ENCODE measurements at regions not wholly inside any gene's neighbourhood (a gene's known extent, or its start where the extent isn't known, plus 50 kb on each side); places are given as distances from the start of the nearest gene placed in this dataset.

DNA sequence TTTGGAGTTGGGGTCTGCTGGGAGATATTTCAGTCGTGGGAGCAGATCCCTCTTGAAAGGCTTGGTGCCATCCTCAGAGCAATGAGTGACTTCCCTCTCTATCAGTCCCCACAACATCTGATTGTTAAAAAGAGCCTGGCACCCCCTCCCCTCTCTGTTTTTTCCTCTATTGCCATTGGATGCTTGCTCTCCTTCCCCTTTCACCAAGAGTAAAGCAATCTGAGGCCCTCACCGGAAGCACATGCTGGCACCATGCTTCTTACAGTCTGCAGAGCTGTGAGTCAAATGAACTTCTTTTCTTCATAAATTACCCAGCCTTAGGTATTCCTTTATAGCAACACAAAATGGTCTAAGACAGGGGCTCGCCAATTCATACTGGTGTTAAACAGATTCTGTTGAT is 99.1 kb upstream of the CCND2 start:
- H2AFZ ChIP-seq, result no peak overlapping the region
- TF ChIP-seq EZH2phosphoT487 (IDR thresholded peaks at IDR 0.05; ENCODE audit: insufficient read depth, low read depth), result no peak
- no peak for TF ChIP-seq EZH2 (IDR thresholded peaks at IDR 0.05; ENCODE audit: insufficient read depth, poor library complexity, severe bottlenecking)
- H3K36me3 ChIP-seq (ENCODE audit: low read depth), result no peaks in the 10 kb centered on the region
- H3K4me2 ChIP-seq (ENCODE audit: unreplicated experiment), result no peak overlapping the region
- in situ Hi-C loops (cut with MboI), result no loop called here
- H3K9me3 ChIP-seq (ENCODE audit: low read depth), result no peaks in the 10 kb centered on the region
- no peaks in the 10 kb centered on the region for H3K4me1 ChIP-seq (ENCODE audit: insufficient read depth)
- no peak overlapping the region for H3K9ac ChIP-seq
- H3K9me2 ChIP-seq (ENCODE audit: insufficient read depth), result no peaks in the 10 kb centered on the region
- H3K79me2 ChIP-seq (ENCODE audit: insufficient read depth), result no peaks in the 10 kb centered on the region
- WGBS, 2 experiments (ENCODE audit: low coverage in 1 of 2, low lambda C conversion rate in 2 of 2, missing lambda C conversion rate in 2 of 2), result 33 to 36% methylated on average over 3 of the region's 3 CpGs
- H3K27me3 ChIP-seq (replicated peaks; ENCODE audit: insufficient read depth), result no peaks in the 10 kb centered on the region
- no peak overlapping the region for H3K27ac ChIP-seq
- no peak overlapping the region for H3K4me3 ChIP-seq
- H4K20me1 ChIP-seq (ENCODE audit: insufficient read depth), result no peaks in the 10 kb centered on the region
- no peaks in the 10 kb centered on the region for H3F3A ChIP-seq (ENCODE audit: insufficient read depth)
- no peak for DNase-seq

DNA sequence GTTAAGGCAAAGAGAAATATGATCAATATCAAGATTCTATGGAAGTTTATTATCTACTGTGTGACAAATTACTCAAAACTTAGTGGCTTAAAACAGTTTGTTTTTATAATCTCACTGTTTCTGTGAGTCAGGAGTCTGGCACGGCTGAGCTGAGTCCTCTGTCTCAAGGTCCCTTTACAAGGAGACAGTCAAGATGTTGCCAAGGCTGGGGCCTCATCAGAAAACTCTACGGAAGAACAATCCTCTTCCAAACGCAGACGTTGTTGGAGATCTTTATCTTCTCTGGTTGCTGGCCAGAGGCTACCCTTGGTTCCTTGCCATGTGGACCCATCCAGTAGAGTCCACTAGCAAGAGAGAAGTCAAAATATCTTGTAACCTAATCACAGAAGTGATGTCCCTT is 100.6 kb upstream of the CCND2 start:
- TF ChIP-seq EZH2 (IDR thresholded peaks at IDR 0.05; ENCODE audit: insufficient read depth, poor library complexity, severe bottlenecking) (no peak), EZH2phosphoT487 (IDR thresholded peaks at IDR 0.05; ENCODE audit: insufficient read depth, low read depth) (no peak)

DNA sequence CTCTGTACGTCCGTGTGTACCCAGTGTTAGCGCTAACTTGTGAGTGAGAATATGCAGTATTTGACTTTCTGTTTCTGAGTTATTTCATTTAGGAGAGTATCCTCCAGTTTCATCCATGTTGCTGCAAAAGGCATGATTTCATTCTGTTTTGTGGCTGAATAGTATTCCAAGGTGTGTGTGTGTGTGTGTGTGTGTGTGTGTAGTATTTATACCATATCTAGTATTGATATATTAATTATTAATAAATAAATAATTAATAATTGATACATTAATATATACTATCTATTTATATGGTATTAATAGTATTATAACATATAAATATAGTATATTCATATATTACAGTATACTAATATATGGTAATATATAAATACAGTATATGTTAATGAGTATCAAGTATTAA is 101.8 kb upstream of the CCND2 start:
- H2AFZ ChIP-seq, result no peak overlapping the region
- H3K9ac ChIP-seq, result no peak overlapping the region
- no peaks in the 10 kb centered on the region for H3K79me2 ChIP-seq (ENCODE audit: insufficient read depth)
- H3K4me1 ChIP-seq (ENCODE audit: insufficient read depth), result no peaks in the 10 kb centered on the region
- no peaks in the 10 kb centered on the region for H3K9me3 ChIP-seq (ENCODE audit: low read depth)
- no peaks in the 10 kb centered on the region for H3F3A ChIP-seq (ENCODE audit: insufficient read depth)
- no peaks in the 10 kb centered on the region for H3K36me3 ChIP-seq (ENCODE audit: low read depth)
- no peaks in the 10 kb centered on the region for H3K9me2 ChIP-seq (ENCODE audit: insufficient read depth)
- no peaks in the 10 kb centered on the region for H4K20me1 ChIP-seq (ENCODE audit: insufficient read depth)
- no peak overlapping the region for H3K4me2 ChIP-seq (ENCODE audit: unreplicated experiment)
- TF ChIP-seq EZH2 (IDR thresholded peaks at IDR 0.05; ENCODE audit: insufficient read depth, poor library complexity, severe bottlenecking) (no peak), EZH2phosphoT487 (IDR thresholded peaks at IDR 0.05; ENCODE audit: insufficient read depth, low read depth) (no peak)
- 57 to 74% methylated on average over 3 of the region's 3 CpGs for whole genome bisulfite sequencing, 2 experiments (ENCODE audit: low coverage in 1 of 2, low lambda C conversion rate in 2 of 2, missing lambda C conversion rate in 2 of 2)
- H3K27ac ChIP-seq, result no peak overlapping the region
- no peak for DNase-seq
- no peak overlapping the region for H3K4me3 ChIP-seq
- in situ Hi-C loops (cut with MboI), result no loop called here
- no peaks in the 10 kb centered on the region for H3K27me3 ChIP-seq (replicated peaks; ENCODE audit: insufficient read depth)

More for the DNA sequence above, 100.6 kb upstream of the CCND2 start:
- 17 to 27% methylated on average over 4 of the region's 4 CpGs for WGBS, 2 experiments (ENCODE audit: low coverage in 1 of 2, low lambda C conversion rate in 2 of 2, missing lambda C conversion rate in 2 of 2)
- H2AFZ ChIP-seq, result no peak overlapping the region
- no peak overlapping the region for H3K4me3 ChIP-seq
- no peaks in the 10 kb centered on the region for H3K36me3 ChIP-seq (ENCODE audit: low read depth)
- no peak overlapping the region for H3K9ac ChIP-seq
- peak; percentile 14 for DNase-seq
- H3K4me1 ChIP-seq (ENCODE audit: insufficient read depth), result no peaks in the 10 kb centered on the region
- no peaks in the 10 kb centered on the region for H3K9me2 ChIP-seq (ENCODE audit: insufficient read depth)
- no peaks in the 10 kb centered on the region for H3K79me2 ChIP-seq (ENCODE audit: insufficient read depth)
- H4K20me1 ChIP-seq (ENCODE audit: insufficient read depth), result no peaks in the 10 kb centered on the region
- in situ Hi-C loops (cut with MboI), result no loop called here
- no peaks in the 10 kb centered on the region for H3K9me3 ChIP-seq (ENCODE audit: low read depth)
- no peak overlapping the region for H3K27ac ChIP-seq
- H3K4me2 ChIP-seq (ENCODE audit: unreplicated experiment), result no peak overlapping the region
- H3F3A ChIP-seq (ENCODE audit: insufficient read depth), result no peaks in the 10 kb centered on the region
- no peaks in the 10 kb centered on the region for H3K27me3 ChIP-seq (replicated peaks; ENCODE audit: insufficient read depth)

DNA sequence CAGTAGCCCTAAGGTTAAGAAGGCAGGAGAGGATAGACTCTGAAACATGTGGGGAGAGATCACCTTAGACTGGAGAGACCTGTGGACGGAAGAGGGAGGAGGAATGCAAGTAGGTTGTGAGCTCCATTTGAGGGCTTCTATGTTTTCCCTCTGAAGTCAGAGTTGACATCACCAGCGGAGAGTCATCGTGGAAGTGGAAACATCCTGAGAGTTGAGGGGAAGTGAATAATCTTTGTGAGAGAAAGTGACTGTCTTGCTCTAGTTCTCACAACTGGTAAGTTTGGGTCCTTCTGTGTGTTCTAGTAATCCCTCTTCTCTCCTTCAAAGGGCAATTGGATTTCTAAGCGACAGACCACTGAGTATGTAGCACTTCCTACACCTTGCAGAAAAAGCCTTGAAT is 103.6 kb upstream of the CCND2 start:
- H3K9me2 ChIP-seq (ENCODE audit: insufficient read depth), result no peaks in the 10 kb centered on the region
- no peak overlapping the region for H3K27ac ChIP-seq
- H3K79me2 ChIP-seq (ENCODE audit: insufficient read depth), result no peaks in the 10 kb centered on the region
- H2AFZ ChIP-seq, result no peak overlapping the region
- no peaks in the 10 kb centered on the region for H3F3A ChIP-seq (ENCODE audit: insufficient read depth)
- no peak overlapping the region for H3K4me3 ChIP-seq
- no peak overlapping the region for H3K9ac ChIP-seq
- TF ChIP-seq EZH2phosphoT487 (IDR thresholded peaks at IDR 0.05; ENCODE audit: insufficient read depth, low read depth), result no peak
- TF ChIP-seq EZH2 (IDR thresholded peaks at IDR 0.05; ENCODE audit: insufficient read depth, poor library complexity, severe bottlenecking), result no peak
- H3K4me2 ChIP-seq (ENCODE audit: unreplicated experiment), result no peak overlapping the region
- in situ Hi-C loops (cut with MboI), result no loop called here
- no peaks in the 10 kb centered on the region for H3K27me3 ChIP-seq (replicated peaks; ENCODE audit: insufficient read depth)
- H3K9me3 ChIP-seq (ENCODE audit: low read depth), result no peaks in the 10 kb centered on the region
- no peak for DNase-seq
- no peaks in the 10 kb centered on the region for H3K36me3 ChIP-seq (ENCODE audit: low read depth)
- H4K20me1 ChIP-seq (ENCODE audit: insufficient read depth), result no peaks in the 10 kb centered on the region
- WGBS, 2 experiments (ENCODE audit: low coverage in 1 of 2, low lambda C conversion rate in 2 of 2, missing lambda C conversion rate in 2 of 2), result 59 to 66% methylated on average over 4 of the region's 4 CpGs
- no peaks in the 10 kb centered on the region for H3K4me1 ChIP-seq (ENCODE audit: insufficient read depth)

DNA sequence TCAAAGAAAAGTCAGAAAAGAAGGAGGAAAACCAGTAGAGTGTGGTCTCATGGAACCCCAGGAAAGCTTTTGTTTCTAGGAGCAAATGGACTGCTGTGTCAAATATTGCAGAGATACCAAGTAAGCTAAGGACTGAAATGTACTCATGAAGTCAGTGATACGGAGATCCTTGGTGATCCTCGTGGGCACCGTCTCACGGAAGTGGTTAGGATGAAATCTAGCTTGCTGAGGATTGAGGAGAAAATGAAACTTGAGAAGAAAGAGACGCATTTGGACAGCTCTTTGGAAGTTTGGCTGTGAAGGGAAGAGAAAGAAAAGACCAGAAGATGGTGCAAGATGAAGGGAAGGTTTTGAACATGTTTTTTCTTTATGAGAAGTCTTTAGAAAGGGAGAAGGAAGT is 104.0 kb upstream of the CCND2 start:
- Histone ChIP-seq H2AFZ (no peak overlapping the region), H3K27ac (no peak overlapping the region), H3K9me2 (ENCODE audit: insufficient read depth) (no peaks in the 10 kb centered on the region), H3K9me3 (ENCODE audit: low read depth) (no peaks in the 10 kb centered on the region), H3K36me3 (ENCODE audit: low read depth) (no peaks in the 10 kb centered on the region), H4K20me1 (ENCODE audit: insufficient read depth) (no peaks in the 10 kb centered on the region), H3K79me2 (ENCODE audit: insufficient read depth) (no peaks in the 10 kb centered on the region), H3K4me3 (no peak overlapping the region), H3K4me1 (ENCODE audit: insufficient read depth) (no peaks in the 10 kb centered on the region), H3K9ac (no peak overlapping the region), H3K27me3 (replicated peaks; ENCODE audit: insufficient read depth) (no peaks in the 10 kb centered on the region), H3K4me2 (ENCODE audit: unreplicated experiment) (no peak overlapping the region), H3F3A (ENCODE audit: insufficient read depth) (no peaks in the 10 kb centered on the region)
- no peak for TF ChIP-seq EZH2 (IDR thresholded peaks at IDR 0.05; ENCODE audit: insufficient read depth, poor library complexity, severe bottlenecking)
- DNase-seq, result no peak
- in situ Hi-C loops (cut with MboI), result no loop called here
- WGBS, 2 experiments (ENCODE audit: low coverage in 1 of 2, low lambda C conversion rate in 2 of 2, missing lambda C conversion rate in 2 of 2), result 16 to 22% methylated on average over 5 of the region's 5 CpGs
